ENCODE measurements at regions not wholly inside any gene's neighbourhood (a gene's known extent, or its start where the extent isn't known, plus 50 kb on each side); places are given as distances from the start of the nearest gene placed in this dataset.
"Not testable (repeated sequence)": the region's sequence is repeated elsewhere in the genome, so short reads cannot be mapped to it uniquely, and the experiment has no call there.

GRCh38 chrX:125378205-125378604, 58.5 kb downstream of the TEX13C start:
- no peak for DNase-seq

- DNase-seq, result no peak
These were observed 59.1 kb downstream of the TEX13C start for GRCh38 chrX:125378770-125379169.

- no peak for DNase-seq
These were observed 62.5 kb downstream of the TEX13C start for GRCh38 chrX:125382148-125382628.

- no peak for DNase-seq
These were observed 63.2 kb downstream of the TEX13C start for GRCh38 chrX:125382889-125383288.

GRCh38 chrX:125384867-125385266, 65.2 kb downstream of the TEX13C start:
- no peak for DNase-seq

- DNase-seq, result no peak
These were observed 68.3 kb downstream of the TEX13C start for GRCh38 chrX:125387945-125388344.

- DNase-seq, result no peak
These were observed 74.8 kb downstream of the TEX13C start for GRCh38 chrX:125394449-125394848.

- no peak for DNase-seq
These were observed 76.0 kb downstream of the TEX13C start for GRCh38 chrX:125395626-125396025.

- DNase-seq, result no peak
These were observed 79.3 kb downstream of the TEX13C start for GRCh38 chrX:125398959-125399440.

GRCh38 chrX:125402807-125403206, 83.1 kb downstream of the TEX13C start:
- DNase-seq, result no peak

GRCh38 chrX:125404667-125405160, 85.0 kb downstream of the TEX13C start:
- DNase-seq, result no peak

- DNase-seq, result no peak
These were observed 85.7 kb downstream of the TEX13C start for GRCh38 chrX:125405339-125405738.

- DNase-seq, result no peak
These were observed 87.6 kb downstream of the TEX13C start for GRCh38 chrX:125407314-125407713.

- DNase-seq, result no peak
These were observed 101.1 kb downstream of the TEX13C start for GRCh38 chrX:125420809-125421208.

- no peak for DNase-seq
These were observed 103.3 kb downstream of the TEX13C start for GRCh38 chrX:125422986-125423385.

- DNase-seq, result no peak
These were observed 104.9 kb downstream of the TEX13C start for GRCh38 chrX:125424536-125424935.

GRCh38 chrX:125436855-125437254, 117.2 kb downstream of the TEX13C start:
- DNase-seq, result no peak

- no peak for DNase-seq
These were observed 119.7 kb downstream of the TEX13C start for GRCh38 chrX:125439194-125439849.

- no peak for DNase-seq
These were observed 125.0 kb downstream of the TEX13C start for GRCh38 chrX:125444659-125445058.

GRCh38 chrX:125475482-125475881, 155.8 kb downstream of the TEX13C start:
- DNase-seq, result no peak

GRCh38 chrX:125492439-125492838, 172.8 kb downstream of the TEX13C start:
- no peak for DNase-seq

- DNase-seq, result not testable (repeated sequence)
These were observed 173.3 kb downstream of the TEX13C start for GRCh38 chrX:125493004-125493403.

- DNase-seq, result no peak
These were observed 178.0 kb downstream of the TEX13C start for GRCh38 chrX:125497667-125498066.

- DNase-seq, result no peak
These were observed 184.1 kb downstream of the TEX13C start for GRCh38 chrX:125503769-125504168.

GRCh38 chrX:125505207-125505606, 185.5 kb downstream of the TEX13C start:
- DNase-seq, result no peak

Measured in stimulated activated CD4-positive, alpha-beta T cell treated with anti-CD3 and anti-CD28 coated beads, Interleukin-12 subunit alpha, Interleukin-12 subunit beta, amount 100 ng/mL, for 4 hours (primary cell).